HEK293T (cell line): ENCODE measurements at regions not wholly inside any gene's neighbourhood (a gene's known extent, or its start where the extent isn't known, plus 50 kb on each side); places are given as distances from the start of the nearest gene placed in this dataset.

Experiments
- ARNT ChIP-seq: fragments of 450-650 bp; IDR thresholded peaks from 2 replicates; pipeline ENCODE4 v1.6.1; 2017; ENCODE audit warnings: mild to moderate bottlenecking
- BHLHE40 ChIP-seq: fragments of 450-650 bp; IDR thresholded peaks from 2 replicates; pipeline ENCODE4 v1.6.1; 2016; ENCODE audit warnings: mild to moderate bottlenecking, moderate library complexity, borderline replicate concordance
- CTBP1 ChIP-seq: fragments of 450-650 bp; IDR thresholded peaks from 2 replicates; pipeline ENCODE4 v1.6.1; 2016; ENCODE audit warnings: borderline replicate concordance
- ELF4 ChIP-seq: fragments of 450-650 bp; IDR thresholded peaks from 2 replicates; pipeline ENCODE4 v1.6.1; 2017; ENCODE audit warnings: antibody characterized with exemption
- FOXA1 ChIP-seq: fragments of 450-650 bp; IDR thresholded peaks from 2 replicates; pipeline ENCODE4 v1.6.1; 2016; ENCODE audit warnings: mild to moderate bottlenecking
- FOXM1 ChIP-seq: fragments of 450-650 bp; IDR thresholded peaks from 2 replicates; pipeline ENCODE4 v1.6.1; 2017; ENCODE audit warnings: mild to moderate bottlenecking, borderline replicate concordance
- HDGF ChIP-seq: fragments of 450-650 bp; IDR thresholded peaks from 2 replicates; pipeline ENCODE4 v1.6.1; 2017; ENCODE audit warnings: antibody characterized with exemption, borderline replicate concordance
- L3MBTL2 ChIP-seq: fragments of 450-650 bp; conservative IDR thresholded peaks from 2 replicates; pipeline ENCODE4 v1.6.1; 2016; ENCODE audit warnings: mild to moderate bottlenecking
- LEF1 ChIP-seq: fragments of 450-650 bp; IDR thresholded peaks from 2 replicates; pipeline ENCODE4 v1.6.1; 2017; ENCODE audit warnings: mild to moderate bottlenecking, borderline replicate concordance
- NFRKB ChIP-seq: fragments of 450-650 bp; IDR thresholded peaks from 2 replicates; pipeline ENCODE4 v1.6.1; 2016; ENCODE audit warnings: mild to moderate bottlenecking, moderate library complexity
- PKNOX1 ChIP-seq: fragments of 450-650 bp; IDR thresholded peaks from 2 replicates; pipeline ENCODE4 v1.6.1; 2016
- SP1 ChIP-seq: fragments of 450-650 bp; IDR thresholded peaks from 2 replicates; pipeline ENCODE4 v1.6.1; 2017
- SUZ12 ChIP-seq: fragments of 450-650 bp; IDR thresholded peaks from 2 replicates; pipeline ENCODE4 v1.6.1; 2016; ENCODE audit warnings: mild to moderate bottlenecking
- TARDBP ChIP-seq: fragments of 450-650 bp; IDR thresholded peaks from 2 replicates; pipeline ENCODE4 v1.6.1; 2016

DNA sequence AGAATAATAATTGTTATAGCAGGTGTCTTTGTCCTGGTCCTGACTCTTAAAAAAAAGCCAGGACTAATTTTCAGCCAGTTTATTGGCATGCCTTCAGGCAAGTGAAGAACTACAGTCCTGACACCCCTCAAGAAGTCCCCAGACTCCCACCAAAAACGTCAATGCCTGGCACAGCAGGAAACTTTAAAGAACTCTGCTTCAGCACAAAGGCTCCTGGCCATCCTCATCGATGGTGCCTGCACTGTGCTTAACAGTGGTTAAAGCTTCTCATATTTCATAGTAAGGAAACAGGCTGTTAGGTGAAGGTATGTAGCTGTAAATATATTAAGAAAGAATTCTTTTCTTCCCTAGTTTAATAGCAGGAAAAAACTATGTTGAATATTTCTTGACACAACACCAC is 280.1 kb upstream of the PUM3 start:
- no peak for TF ChIP-seq SP1
- no peak for TF ChIP-seq HDGF
- no peak for TF ChIP-seq PKNOX1
- TF ChIP-seq BHLHE40, result no peak
- no peak for TF ChIP-seq ELF4
- no peak for TF ChIP-seq NFRKB
- no peak for TF ChIP-seq FOXM1
- TF ChIP-seq FOXA1, result no peak
- no peak for TF ChIP-seq TARDBP
- no peak for TF ChIP-seq LEF1
- no peak for TF ChIP-seq SUZ12
- TF ChIP-seq L3MBTL2, result no peak
- no peak for TF ChIP-seq CTBP1
- no peak for TF ChIP-seq ARNT
